ENCODE measurements at regions not wholly inside any gene's neighbourhood (a gene's known extent, or its start where the extent isn't known, plus 50 kb on each side); places are given as distances from the start of the nearest gene placed in this dataset.

GRCh38 chr10:55820478-55820877 is 540.6 kb downstream of the ZWINT start:
- Histone ChIP-seq H2AFZ (ENCODE audit: low read length) (no peak overlapping the region), H3K4me1 (ENCODE audit: low read length) (no peaks in the 10 kb centered on the region), H3K79me2 (ENCODE audit: low read length) (no peaks in the 10 kb centered on the region), H4K20me1 (ENCODE audit: insufficient read depth, low read length) (no peaks in the 10 kb centered on the region), H3F3A (ENCODE audit: insufficient read depth, low read length) (no peaks in the 10 kb centered on the region), H3K36me3 (replicated peaks; ENCODE audit: insufficient read depth, low read length) (no peaks in the 10 kb centered on the region), H3K9me3 (replicated peaks; ENCODE audit: insufficient read depth, low read length) (no peaks in the 10 kb centered on the region), H3K4me3 (ENCODE audit: low read length) (no peak overlapping the region), H3K27me3 (replicated peaks; ENCODE audit: insufficient read depth, low read length) (no peaks in the 10 kb centered on the region), H3K27ac (ENCODE audit: low read length) (no peak overlapping the region), H3K9ac (ENCODE audit: low read length) (no peak overlapping the region), H3K4me2 (ENCODE audit: low read depth, low read length) (no peak overlapping the region), H3K9me2 (replicated peaks; ENCODE audit: insufficient read depth, low read length) (no peaks in the 10 kb centered on the region)
- DNase-seq: no peak
- TF ChIP-seq CTCF (IDR thresholded peaks at IDR 0.05; ENCODE audit: low read length): no peak
- no peak for TF ChIP-seq EZH2phosphoT487 (IDR thresholded peaks at IDR 0.05; ENCODE audit: low read length)
- no peak for TF ChIP-seq EZH2 (optimal IDR thresholded peaks at IDR 0.05; ENCODE audit: low read depth, low read length)

GRCh38 chr10:55820071-55820470 is 541.0 kb downstream of the ZWINT start:
- H3K27ac ChIP-seq (ENCODE audit: low read length): no peak overlapping the region
- no peak for DNase-seq

GRCh38 chr10:55813451-55814170 is 547.4 kb downstream of the ZWINT start:
- H3K4me1 ChIP-seq (ENCODE audit: low read length): no peaks in the 10 kb centered on the region
- no peak overlapping the region for H3K4me2 ChIP-seq (ENCODE audit: low read depth, low read length)
- H3F3A ChIP-seq (ENCODE audit: insufficient read depth, low read length): no peaks in the 10 kb centered on the region
- no peaks in the 10 kb centered on the region for H3K9me3 ChIP-seq (replicated peaks; ENCODE audit: insufficient read depth, low read length)
- no peak overlapping the region for H2AFZ ChIP-seq (ENCODE audit: low read length)
- H3K9me2 ChIP-seq (replicated peaks; ENCODE audit: insufficient read depth, low read length): no peaks in the 10 kb centered on the region
- no peaks in the 10 kb centered on the region for H3K36me3 ChIP-seq (replicated peaks; ENCODE audit: insufficient read depth, low read length)
- no peaks in the 10 kb centered on the region for H3K27me3 ChIP-seq (replicated peaks; ENCODE audit: insufficient read depth, low read length)
- no peaks in the 10 kb centered on the region for H4K20me1 ChIP-seq (ENCODE audit: insufficient read depth, low read length)
- no peak overlapping the region for H3K9ac ChIP-seq (ENCODE audit: low read length)
- no peak overlapping the region for H3K4me3 ChIP-seq (ENCODE audit: low read length)
- no peaks in the 10 kb centered on the region for H3K79me2 ChIP-seq (ENCODE audit: low read length)
- no peak overlapping the region for H3K27ac ChIP-seq (ENCODE audit: low read length)
- DNase-seq: peak; percentile 26
- TF ChIP-seq EZH2phosphoT487 (IDR thresholded peaks at IDR 0.05; ENCODE audit: low read length): no peak
- TF ChIP-seq CTCF (IDR thresholded peaks at IDR 0.05; ENCODE audit: low read length): no peak
- no peak for TF ChIP-seq EZH2 (optimal IDR thresholded peaks at IDR 0.05; ENCODE audit: low read depth, low read length)

More at GRCh38 chr10:55820071-55820470, 541.0 kb downstream of the ZWINT start:
- Histone ChIP-seq H3K36me3 (replicated peaks; ENCODE audit: insufficient read depth, low read length) (no peaks in the 10 kb centered on the region), H2AFZ (ENCODE audit: low read length) (no peak overlapping the region), H3K4me3 (ENCODE audit: low read length) (no peak overlapping the region), H3K4me2 (ENCODE audit: low read depth, low read length) (no peak overlapping the region), H3K9me3 (replicated peaks; ENCODE audit: insufficient read depth, low read length) (no peaks in the 10 kb centered on the region), H3K27me3 (replicated peaks; ENCODE audit: insufficient read depth, low read length) (no peaks in the 10 kb centered on the region), H3K9ac (ENCODE audit: low read length) (no peak overlapping the region), H3K9me2 (replicated peaks; ENCODE audit: insufficient read depth, low read length) (no peaks in the 10 kb centered on the region), H3K79me2 (ENCODE audit: low read length) (no peaks in the 10 kb centered on the region), H3F3A (ENCODE audit: insufficient read depth, low read length) (no peaks in the 10 kb centered on the region), H4K20me1 (ENCODE audit: insufficient read depth, low read length) (no peaks in the 10 kb centered on the region), H3K4me1 (ENCODE audit: low read length) (no peaks in the 10 kb centered on the region)
- no peak for TF ChIP-seq CTCF (IDR thresholded peaks at IDR 0.05; ENCODE audit: low read length)
- no peak for TF ChIP-seq EZH2 (optimal IDR thresholded peaks at IDR 0.05; ENCODE audit: low read depth, low read length)
